NCI-H2227 (cell line): ENCODE measurements at regions not wholly inside any gene's neighbourhood (a gene's known extent, or its start where the extent isn't known, plus 50 kb on each side); places are given as distances from the start of the nearest gene placed in this dataset.

ENCODE experiments used
- DNase-seq: peaks from one replicate; lab custom pipeline; 2025; ENCODE audit not compliant: unreplicated experiment; lab: John Stamatoyannopoulos, UW

DNA sequence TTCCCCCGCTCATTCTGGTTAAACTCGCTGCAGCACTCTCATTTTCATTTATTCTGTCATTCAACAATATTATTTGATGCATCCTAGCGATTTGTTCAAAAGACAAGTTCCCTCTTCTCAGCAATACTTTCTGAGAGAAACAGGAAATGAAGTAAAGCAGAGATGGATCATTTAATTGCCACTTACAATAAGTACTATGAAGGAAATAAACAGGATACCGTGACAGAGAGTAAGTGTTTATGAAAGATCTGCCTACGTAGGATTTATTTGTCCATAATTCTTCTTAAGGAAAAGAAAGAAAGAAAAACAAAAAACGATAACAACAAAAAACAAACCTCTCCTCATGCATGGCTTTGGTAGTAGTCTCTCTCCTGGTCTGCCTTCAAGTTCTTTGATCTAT, 406.8 kb upstream of the ZNF608 start:
- no peak for DNase-seq

DNA sequence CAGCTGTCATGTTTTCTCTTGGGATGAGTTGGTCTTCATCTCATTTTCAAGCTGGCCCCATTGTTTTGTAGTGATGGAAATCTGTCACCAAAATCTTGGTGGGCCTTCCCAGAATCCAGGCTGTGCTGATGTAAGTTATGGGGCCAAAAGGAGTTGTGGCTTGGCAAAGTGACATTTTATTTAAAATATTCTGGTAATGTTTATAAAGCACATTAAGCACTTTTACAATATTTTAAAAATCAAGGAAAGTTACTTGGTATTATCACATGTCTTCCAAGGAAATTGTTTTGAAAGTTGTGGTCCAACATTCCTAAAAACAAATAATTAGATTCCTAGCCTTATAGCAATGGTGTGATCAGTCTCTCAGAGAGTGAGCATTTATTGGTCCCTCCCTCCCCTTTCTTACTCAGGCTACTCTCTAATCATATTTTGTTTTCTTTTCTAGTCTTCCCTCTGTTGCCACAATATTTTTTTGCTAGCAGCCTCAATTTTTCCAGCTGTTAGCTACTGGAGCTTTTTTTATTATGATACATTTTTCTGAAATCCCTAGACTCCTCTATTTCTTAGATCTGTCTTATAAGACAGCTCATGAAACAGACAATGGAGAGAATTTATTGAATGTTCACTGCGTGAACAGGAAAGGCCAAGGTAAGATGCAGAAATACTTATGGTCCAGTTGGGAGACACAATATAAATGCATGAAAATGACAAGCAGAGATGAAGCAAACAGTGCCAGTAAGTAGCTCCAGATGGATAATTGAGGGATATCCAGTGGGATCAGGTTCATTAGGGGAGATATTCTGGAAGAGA, 408.1 kb upstream of the ZNF608 start:
- DNase-seq = no peak

- no peak for DNase-seq
Observed at GRCh38 chr5:125160787-125161502, 414.5 kb upstream of the ZNF608 start.

DNA sequence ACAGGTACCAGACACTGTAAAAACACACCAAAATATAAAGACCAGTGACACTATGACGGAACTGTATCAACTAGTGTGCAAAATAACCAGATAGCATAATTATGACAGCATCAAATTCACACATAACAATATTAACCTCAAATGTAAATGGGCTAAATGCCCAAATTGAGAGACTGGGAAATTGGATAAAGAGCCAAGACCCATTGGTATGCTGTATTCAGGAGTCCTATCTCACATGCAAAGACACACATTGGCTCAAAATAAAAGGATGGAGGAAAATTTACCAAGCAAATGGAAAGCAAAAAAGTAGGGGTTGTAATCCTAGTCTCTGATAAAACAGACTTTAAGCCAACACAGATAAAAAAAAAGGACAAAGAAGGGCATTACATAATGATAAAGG, 416.3 kb upstream of the ZNF608 start:
- no peak for DNase-seq

GRCh38 chr5:125169396-125169795, 423.0 kb upstream of the ZNF608 start:
- DNase-seq = no peak

- no peak for DNase-seq
Observed at GRCh38 chr5:125171641-125172040, 425.2 kb upstream of the ZNF608 start.

GRCh38 chr5:125175348-125176004, 429.0 kb upstream of the ZNF608 start:
- no peak for DNase-seq

DNA sequence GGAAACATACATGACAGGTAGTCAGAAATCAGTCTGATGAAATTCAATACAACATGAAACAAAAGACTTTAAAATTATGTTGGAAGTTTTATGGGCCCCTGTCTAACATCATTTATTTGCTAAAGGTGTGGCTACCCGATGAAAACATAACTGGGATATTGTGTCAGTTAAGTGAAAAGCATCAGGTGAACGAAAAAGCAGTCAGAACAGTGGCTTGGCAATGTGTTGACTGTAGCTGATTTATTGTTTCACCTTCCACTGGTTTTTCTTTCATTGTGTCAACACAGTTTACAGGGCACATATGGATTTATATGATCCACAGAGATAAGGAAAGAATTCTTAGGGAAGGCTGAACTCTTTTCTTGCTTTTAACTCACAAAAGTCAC, 429.6 kb upstream of the ZNF608 start:
- DNase-seq = no peak

- no peak for DNase-seq
Observed at GRCh38 chr5:125177340-125177739, 430.9 kb upstream of the ZNF608 start.

GRCh38 chr5:125179612-125180011, 433.2 kb upstream of the ZNF608 start:
- no peak for DNase-seq

GRCh38 chr5:125180231-125180829, 433.9 kb upstream of the ZNF608 start:
- no peak for DNase-seq

- no peak for DNase-seq
Observed at GRCh38 chr5:125181159-125181558, 434.7 kb upstream of the ZNF608 start.

DNA sequence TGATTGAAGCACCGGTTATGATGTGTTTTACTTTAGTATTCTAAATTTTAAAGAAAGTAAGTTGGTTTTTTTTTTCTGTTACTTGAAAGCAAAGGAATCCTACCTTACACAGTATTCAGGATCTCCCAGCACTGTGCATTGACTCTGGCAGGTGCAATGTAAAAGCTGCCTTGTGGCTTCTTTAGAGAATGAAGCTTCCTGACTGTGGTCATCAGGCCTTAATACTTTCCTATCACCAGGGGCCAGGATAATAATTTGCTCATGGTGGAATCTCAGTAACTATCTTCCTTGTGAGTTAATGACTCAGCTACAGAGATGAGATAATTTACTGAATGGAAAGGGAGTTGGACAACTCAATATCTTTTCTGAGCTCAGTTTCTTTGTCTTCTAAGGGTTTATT, 435.5 kb upstream of the ZNF608 start:
- no peak for DNase-seq

GRCh38 chr5:125185740-125186139, 439.3 kb upstream of the ZNF608 start:
- DNase-seq = no peak

- no peak for DNase-seq
Observed at GRCh38 chr5:125186911-125187375, 440.5 kb upstream of the ZNF608 start.

- no peak for DNase-seq
Observed at GRCh38 chr5:125189531-125189941, 443.1 kb upstream of the ZNF608 start.

DNA sequence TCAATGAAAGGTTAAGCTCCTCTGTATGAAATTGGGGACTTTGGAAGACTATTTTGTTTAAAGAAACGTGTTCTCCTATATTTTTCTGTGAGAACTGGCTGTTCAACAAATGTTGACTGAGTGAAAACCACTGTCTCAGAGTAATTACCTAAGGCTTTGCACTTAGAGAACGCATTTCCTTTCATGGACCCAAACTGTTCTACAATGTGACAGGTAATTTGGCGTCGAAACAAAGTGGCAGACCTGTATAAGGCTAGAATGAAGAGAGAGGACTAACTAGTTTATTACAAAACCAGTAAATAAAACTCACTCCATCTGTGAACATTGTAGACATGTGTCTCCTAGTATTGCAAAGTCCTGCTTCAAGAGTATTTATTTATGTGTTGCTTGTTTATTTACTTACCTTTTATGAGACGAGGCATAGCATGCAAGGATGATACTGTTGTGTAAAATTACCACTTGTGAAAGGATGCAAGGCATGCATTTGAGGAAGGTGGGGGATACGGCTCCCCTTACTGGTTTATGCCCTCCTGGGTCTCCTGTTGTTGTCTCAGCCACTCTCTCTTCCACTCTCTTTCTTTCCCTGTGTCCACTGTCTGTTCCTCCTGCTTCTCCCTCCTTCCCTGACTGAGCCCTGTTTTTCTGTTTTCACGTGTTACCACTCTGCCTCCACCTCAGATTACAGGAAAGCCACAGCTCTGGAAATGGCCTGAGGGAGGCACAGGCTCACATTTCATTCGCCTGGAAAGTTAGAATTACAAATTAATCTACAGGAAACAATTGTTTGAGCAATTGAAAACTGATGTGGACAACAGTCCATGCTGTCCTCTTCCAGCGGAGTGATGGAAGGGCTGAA, 444.0 kb upstream of the ZNF608 start:
- peak; percentile 4 for DNase-seq

DNA sequence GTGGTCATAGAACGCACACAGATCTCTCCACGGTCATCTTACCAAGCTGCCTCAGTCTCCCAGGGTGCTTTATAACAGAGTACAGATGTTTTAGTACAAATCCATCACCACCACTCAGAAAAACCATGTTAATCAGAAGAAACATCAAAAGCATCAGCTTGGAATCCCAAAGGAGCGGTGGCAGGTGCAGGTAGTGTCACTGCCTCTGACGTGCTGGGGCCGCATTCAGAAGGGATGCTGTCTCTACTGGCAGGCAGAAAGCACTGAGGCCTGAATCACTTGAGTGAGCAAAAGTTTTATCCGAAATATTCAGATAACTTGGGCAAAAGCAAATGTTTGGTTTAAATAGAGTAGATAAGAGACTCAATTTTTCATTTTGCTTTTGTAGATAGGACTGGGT, 448.4 kb upstream of the ZNF608 start:
- DNase-seq = no peak

GRCh38 chr5:125196481-125197111, 450.2 kb upstream of the ZNF608 start:
- peak; percentile 35 for DNase-seq

- DNase-seq = no peak
Observed at GRCh38 chr5:125197321-125197720, 450.9 kb upstream of the ZNF608 start.
